Keratinocyte (primary cell): ENCODE measurements at regions not wholly inside any gene's neighbourhood (a gene's known extent, or its start where the extent isn't known, plus 50 kb on each side); places are given as distances from the start of the nearest gene placed in this dataset.

Source experiments
- CTCF ChIP-seq, 3 experiments: IDR thresholded peaks in 1 of 3; conservative IDR thresholded peaks in 1 of 3; optimal IDR thresholded peaks in 1 of 3; 2 replicates in 2 of 3; 3 replicates in 1 of 3; pipeline versions ENCODE3 to v1.5.1; 2011; ENCODE audit warnings: low read length in 3 of 3, mild to moderate bottlenecking in 3 of 3, moderate library complexity in 2 of 3, control low read depth in 1 of 3, inconsistent platforms in 1 of 3; ENCODE audit not compliant: insufficient read depth in 2 of 3; ENCODE audit errors: extremely low read depth in 1 of 3
- EZH2 ChIP-seq: IDR thresholded peaks from one replicate; pipeline ENCODE4 v1.6.1; 2012; ENCODE audit warnings: inconsistent platforms, mild to moderate bottlenecking, low read length, moderate library complexity

GRCh38 chr4:164087733-164088132 lies 593.2 kb downstream of the TMA16 start:
- TF ChIP-seq CTCF (optimal IDR thresholded peaks at IDR 0.05 in 1 of 3, IDR thresholded peaks at IDR 0.05 in 1 of 3, conservative IDR thresholded peaks at IDR 0.05 in 1 of 3; ENCODE audit: extremely low read depth in 1 of 3, insufficient read depth in 2 of 3, low read length in 3 of 3) (no peak), EZH2 (no peak)
